Chondrocyte (in vitro differentiated cells): ENCODE measurements at regions not wholly inside any gene's neighbourhood (a gene's known extent, or its start where the extent isn't known, plus 50 kb on each side); places are given as distances from the start of the nearest gene placed in this dataset.

Experiments used
- DNase-seq: peaks from one replicate; pipeline ENCODE4 v3.0.0; 2021; ENCODE audit warnings: mixed read lengths, low spot score
- H3K27ac Mint-ChIP-seq: one replicate; pipeline ENCODE4 v1.8.0; 2021; ENCODE audit warnings: mild to moderate bottlenecking, moderate library complexity, mixed read lengths; ENCODE audit not compliant: unreplicated experiment
- H3K27me3 Mint-ChIP-seq: 2 replicates; pipeline ENCODE4 v1.8.0; 2021; ENCODE audit warnings: low read depth, mixed read lengths
- H3K36me3 Mint-ChIP-seq: 2 replicates; pipeline ENCODE4 v1.8.0; 2021; ENCODE audit warnings: low read depth, mixed read lengths
- H3K4me1 Mint-ChIP-seq: 2 replicates; pipeline ENCODE4 v1.8.0; 2021; ENCODE audit warnings: low read depth, mild to moderate bottlenecking, mixed read lengths
- H3K4me3 Mint-ChIP-seq: one replicate; pipeline ENCODE4 v1.8.0; 2021; ENCODE audit warnings: mild to moderate bottlenecking, moderate library complexity, mixed read lengths; ENCODE audit not compliant: unreplicated experiment
- H3K9me3 Mint-ChIP-seq: 2 replicates; pipeline ENCODE4 v1.8.0; 2021; ENCODE audit warnings: low read depth, mixed read lengths
- TF ChIP-seq, protein P1 (sequence below): fragments of 200-600 bp; sonication (generic); IDR thresholded peaks from 2 replicates; pipeline ENCODE4 v1.5.0; 2021; ENCODE audit warnings: antibody characterized with exemption, mild to moderate bottlenecking, moderate library complexity

DNA sequence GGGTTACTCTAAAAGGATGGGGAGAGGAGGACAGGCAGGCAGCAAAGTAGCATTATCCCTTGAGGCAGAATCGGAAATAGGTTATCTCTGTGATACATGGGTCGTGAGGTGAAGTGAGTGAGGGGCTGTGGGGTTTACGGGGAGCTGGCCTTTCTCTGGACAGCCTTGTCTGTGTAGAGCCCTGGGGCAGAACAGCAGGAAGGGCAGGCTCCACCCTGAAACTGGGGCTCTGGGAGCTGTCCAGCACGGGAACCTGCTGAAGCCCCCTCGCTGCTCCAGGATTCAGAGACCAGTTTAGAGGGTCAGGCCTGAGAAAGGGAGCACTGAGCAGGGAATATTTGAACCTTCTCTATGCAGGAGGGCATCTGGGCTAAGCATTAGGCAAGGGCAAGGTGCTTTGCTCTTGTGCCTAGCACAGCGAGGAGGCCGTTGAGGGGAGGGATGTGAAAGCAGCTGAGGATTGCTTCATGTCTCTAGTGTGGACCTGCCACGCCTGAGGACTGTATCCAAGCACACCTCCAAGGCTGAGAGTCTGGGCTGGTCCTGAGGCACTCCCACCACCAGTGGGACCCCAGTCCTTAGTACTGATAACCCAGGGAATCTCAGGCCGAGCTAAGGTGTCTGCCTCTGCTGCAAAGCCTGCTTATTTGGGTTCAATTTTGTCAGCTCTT is 55.8 kb downstream of the NAV1 start:
- peaks cover 16% of the 10 kb centered on the region for H3K36me3 Mint-ChIP-seq
- TF ChIP-seq, protein P1, sequence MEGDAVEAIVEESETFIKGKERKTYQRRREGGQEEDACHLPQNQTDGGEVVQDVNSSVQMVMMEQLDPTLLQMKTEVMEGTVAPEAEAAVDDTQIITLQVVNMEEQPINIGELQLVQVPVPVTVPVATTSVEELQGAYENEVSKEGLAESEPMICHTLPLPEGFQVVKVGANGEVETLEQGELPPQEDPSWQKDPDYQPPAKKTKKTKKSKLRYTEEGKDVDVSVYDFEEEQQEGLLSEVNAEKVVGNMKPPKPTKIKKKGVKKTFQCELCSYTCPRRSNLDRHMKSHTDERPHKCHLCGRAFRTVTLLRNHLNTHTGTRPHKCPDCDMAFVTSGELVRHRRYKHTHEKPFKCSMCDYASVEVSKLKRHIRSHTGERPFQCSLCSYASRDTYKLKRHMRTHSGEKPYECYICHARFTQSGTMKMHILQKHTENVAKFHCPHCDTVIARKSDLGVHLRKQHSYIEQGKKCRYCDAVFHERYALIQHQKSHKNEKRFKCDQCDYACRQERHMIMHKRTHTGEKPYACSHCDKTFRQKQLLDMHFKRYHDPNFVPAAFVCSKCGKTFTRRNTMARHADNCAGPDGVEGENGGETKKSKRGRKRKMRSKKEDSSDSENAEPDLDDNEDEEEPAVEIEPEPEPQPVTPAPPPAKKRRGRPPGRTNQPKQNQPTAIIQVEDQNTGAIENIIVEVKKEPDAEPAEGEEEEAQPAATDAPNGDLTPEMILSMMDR = no peak
- no peak for DNase-seq
- H3K4me1 Mint-ChIP-seq = peaks cover 49% of the 10 kb centered on the region
- H3K9me3 Mint-ChIP-seq = no peaks in the 10 kb centered on the region
- peak overlapping the region; percentile 95 for H3K27ac Mint-ChIP-seq
- H3K27me3 Mint-ChIP-seq = no peaks in the 10 kb centered on the region
- H3K4me3 Mint-ChIP-seq = no peak overlapping the region

DNA sequence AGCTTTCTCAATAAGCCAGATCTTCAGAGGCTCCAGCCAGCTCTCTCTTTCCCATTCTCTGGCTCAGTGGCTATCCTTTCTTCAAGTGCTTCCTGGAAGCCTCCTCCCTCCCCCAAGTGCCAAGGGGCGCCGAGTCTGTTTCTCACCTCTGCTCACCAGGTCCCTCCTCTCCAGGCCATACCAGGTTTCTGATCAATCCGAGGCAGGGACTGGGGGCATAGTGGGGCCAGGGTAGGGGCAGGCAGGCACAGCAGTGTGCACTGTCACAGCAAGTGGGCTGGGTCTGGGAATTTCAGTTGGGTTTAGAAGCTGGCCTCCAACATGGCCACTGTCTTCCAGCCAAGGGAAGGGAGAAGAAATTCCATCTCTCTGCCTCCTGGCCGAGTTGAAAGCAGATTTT is 56.5 kb downstream of the NAV1 start:
- no peak overlapping the region for H3K27ac Mint-ChIP-seq
- H3K4me3 Mint-ChIP-seq = no peak overlapping the region
- no peak for DNase-seq
- TF ChIP-seq, protein P1 = no peak
- H3K36me3 Mint-ChIP-seq = peaks cover 14% of the 10 kb centered on the region
- no peaks in the 10 kb centered on the region for H3K27me3 Mint-ChIP-seq
- peaks cover 56% of the 10 kb centered on the region for H3K4me1 Mint-ChIP-seq
- no peaks in the 10 kb centered on the region for H3K9me3 Mint-ChIP-seq

DNA sequence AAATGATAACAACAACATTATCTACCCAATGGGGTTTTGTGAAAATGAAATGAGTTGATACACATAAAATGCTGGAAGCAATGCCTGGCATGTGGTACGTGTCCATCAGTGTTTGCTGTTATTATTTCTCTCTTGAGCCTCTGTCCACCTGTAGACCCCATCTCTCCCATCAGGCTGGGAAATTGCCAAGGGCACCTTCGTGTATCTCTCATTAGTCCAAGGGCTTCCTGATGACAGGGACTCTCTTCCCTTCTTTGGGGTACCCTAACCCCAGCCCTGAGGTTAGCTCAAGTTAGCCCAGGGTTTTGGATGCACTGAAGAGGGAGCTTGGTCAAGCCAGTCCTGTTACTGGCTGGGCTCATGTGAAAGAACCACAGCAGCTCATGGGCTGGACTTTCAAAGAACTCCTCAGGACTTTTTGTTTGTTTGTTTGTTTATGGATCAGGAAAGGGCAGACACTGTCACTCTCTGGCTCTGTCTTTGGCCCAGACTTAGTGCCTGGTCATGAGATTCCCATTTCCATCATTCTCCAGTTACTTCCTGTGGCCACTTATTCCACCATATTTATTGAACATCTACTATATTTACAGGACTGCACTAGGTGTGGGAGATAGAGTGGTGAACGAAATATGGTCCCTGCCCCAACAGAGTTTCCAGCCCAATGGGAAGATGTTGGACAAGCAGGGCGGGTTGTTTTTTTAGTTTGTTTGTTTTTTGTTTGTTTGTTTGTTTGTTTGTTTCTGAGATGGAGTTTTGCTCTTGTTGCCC is 57.4 kb downstream of the NAV1 start:
- Mint-ChIP-seq H3K4me1 (peaks cover 65% of the 10 kb centered on the region), H3K9me3 (no peaks in the 10 kb centered on the region), H3K27ac (no peak overlapping the region), H3K27me3 (no peaks in the 10 kb centered on the region), H3K36me3 (peaks cover 6% of the 10 kb centered on the region), H3K4me3 (no peak overlapping the region)
- no peak for DNase-seq
- TF ChIP-seq, protein P1 = no peak

DNA sequence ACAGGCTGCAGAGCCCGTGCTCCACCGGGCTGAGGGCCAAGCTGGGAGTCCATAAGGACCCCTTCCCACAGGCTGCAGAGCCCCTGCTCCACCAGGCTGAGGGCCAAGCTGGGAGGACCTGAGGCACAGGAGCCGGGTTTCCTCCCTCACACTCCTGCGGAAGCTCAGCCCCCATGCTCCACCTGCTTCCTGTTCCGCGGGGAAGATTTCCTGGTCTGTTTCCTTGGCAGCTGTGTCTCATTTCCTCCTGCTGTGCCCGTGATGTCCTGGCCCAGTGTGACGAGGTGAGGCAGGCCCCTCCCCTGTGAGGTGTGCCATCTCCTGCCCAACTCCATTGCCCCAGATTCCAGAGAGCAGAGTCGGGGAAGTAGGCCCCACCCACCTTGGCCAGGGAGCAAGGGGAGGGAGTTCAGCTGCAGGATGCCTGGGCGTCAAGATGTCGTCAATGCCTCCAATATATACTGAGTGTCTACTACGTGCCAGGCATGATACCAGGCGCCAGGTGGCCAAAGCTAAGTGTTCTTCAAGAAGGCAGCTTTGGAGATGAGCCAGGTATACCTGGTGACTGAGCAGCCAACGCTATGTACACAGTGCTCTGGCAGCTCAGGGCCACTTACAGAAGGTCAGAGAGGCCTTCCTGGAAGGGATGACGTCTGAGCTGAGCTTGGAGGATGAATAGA is 58.8 kb downstream of the NAV1 start:
- no peak overlapping the region for H3K27ac Mint-ChIP-seq
- no peak for DNase-seq
- TF ChIP-seq, protein P1 = no peak
- H3K4me3 Mint-ChIP-seq = no peak overlapping the region
- no peaks in the 10 kb centered on the region for H3K9me3 Mint-ChIP-seq
- peaks cover 67% of the 10 kb centered on the region for H3K4me1 Mint-ChIP-seq
- no peaks in the 10 kb centered on the region for H3K27me3 Mint-ChIP-seq
- H3K36me3 Mint-ChIP-seq = peaks cover 6% of the 10 kb centered on the region

DNA sequence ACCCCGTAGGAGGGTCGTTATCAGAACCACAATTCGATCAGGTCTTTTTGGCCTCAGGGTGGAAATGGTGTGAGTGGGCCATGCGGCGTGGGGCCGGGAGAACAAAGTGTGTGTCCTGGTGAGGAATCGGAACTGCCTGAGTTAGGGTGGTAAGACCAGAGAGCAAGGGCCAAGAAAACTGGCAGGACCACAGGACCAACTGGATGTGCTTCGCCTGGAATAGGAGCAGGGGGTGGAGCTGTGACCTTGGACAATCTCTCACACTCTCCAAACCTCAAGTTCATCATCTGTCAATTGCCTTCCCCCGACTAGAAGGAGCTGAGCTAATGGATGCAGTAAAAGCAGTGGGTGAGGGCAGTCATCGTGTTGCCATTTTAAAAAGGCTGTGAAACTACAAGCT is 59.5 kb downstream of the NAV1 start:
- no peaks in the 10 kb centered on the region for H3K9me3 Mint-ChIP-seq
- peaks cover 6% of the 10 kb centered on the region for H3K36me3 Mint-ChIP-seq
- no peak overlapping the region for H3K27ac Mint-ChIP-seq
- no peak for DNase-seq
- no peak overlapping the region for H3K4me3 Mint-ChIP-seq
- H3K27me3 Mint-ChIP-seq = no peaks in the 10 kb centered on the region
- TF ChIP-seq, protein P1 = no peak
- peaks cover 67% of the 10 kb centered on the region for H3K4me1 Mint-ChIP-seq
